Left ventricle myocardium superior (tissue), 1 donor: ENCODE measurements at regions not wholly inside any gene's neighbourhood (a gene's known extent, or its start where the extent isn't known, plus 50 kb on each side); places are given as distances from the start of the nearest gene placed in this dataset.
A peak's percentile ranks its signal among the peaks of the same experiment; 100 is the strongest.

Experiments
- ATAC-seq: fragments of 200-7000 bp; cut with Tn5 transposase; one replicate; pipeline ENCODE4 v1.9.1; 2020; ENCODE audit warnings: mild to moderate bottlenecking, moderate library complexity
- DNase-seq: peaks from one replicate; pipeline ENCODE4 v3.0.0-alpha.2; 2020
- intact Hi-C: fragments of 100-400 bp; cut with micrococcal nuclease; formaldehyde crosslinking; loops from one replicate; pipeline ENCODE4 v1.11.0; 2022
- donor health status: DM: no; HTN: yes; CAD: no; lungs with severe emphysema.

- no peak for ATAC-seq
- no peak for DNase-seq
- intact Hi-C loops = no loop called here
Observed at GRCh38 chr11:131041331-131042040, 125.2 kb upstream of the SNX19 start.

GRCh38 chr11:131042041-131042390, 125.7 kb upstream of the SNX19 start:
- ATAC-seq (no peak), DNase-seq (no peak)
- intact Hi-C loops = no loop called here

- ATAC-seq = no peak
- intact Hi-C loops = no loop called here
- no peak for DNase-seq
Observed at GRCh38 chr11:131043251-131043650, 127.0 kb upstream of the SNX19 start.

GRCh38 chr11:131044851-131045250, 128.6 kb upstream of the SNX19 start:
- DNase-seq (no peak), ATAC-seq (no peak)
- intact Hi-C loops = no loop called here

GRCh38 chr11:131052367-131052766, 136.1 kb upstream of the SNX19 start:
- no peak for DNase-seq
- intact Hi-C loops = no loop called here
- no peak for ATAC-seq

- DNase-seq = no peak
- intact Hi-C loops = no loop called here
- ATAC-seq = no peak
Observed at GRCh38 chr11:131056036-131056435, 139.8 kb upstream of the SNX19 start.

- intact Hi-C loops = loop anchor here (10.0 kb wide), 1 partner anchor 451 kb away; no protein-coding TSS in a partner anchor
- DNase-seq = no peak
- ATAC-seq = no peak
Observed at GRCh38 chr11:131063638-131064037, 147.4 kb upstream of the SNX19 start.

GRCh38 chr11:131064373-131064991, 148.2 kb upstream of the SNX19 start:
- DNase-seq (peak; percentile 56), ATAC-seq (peak; percentile 72)
- intact Hi-C loops = loop anchor here (10.0 kb wide), 1 partner anchor 450 kb away; no protein-coding TSS in a partner anchor

GRCh38 chr11:131065435-131066413, 149.4 kb upstream of the SNX19 start:
- intact Hi-C loops = loop anchor here (10.0 kb wide), 1 partner anchor 449 kb away; no protein-coding TSS in a partner anchor
- DNase-seq (no peak), ATAC-seq (no peak)

GRCh38 chr11:131066551-131066950, 150.3 kb upstream of the SNX19 start:
- intact Hi-C loops = loop anchor here (10.0 kb wide), 1 partner anchor 448 kb away; no protein-coding TSS in a partner anchor
- no peak for DNase-seq
- ATAC-seq = no peak

GRCh38 chr11:131070365-131070764, 154.1 kb upstream of the SNX19 start:
- intact Hi-C loops = no loop called here
- DNase-seq = no peak
- no peak for ATAC-seq

- ATAC-seq = no peak
- intact Hi-C loops = no loop called here
- no peak for DNase-seq
Observed at GRCh38 chr11:131073167-131073566, 156.9 kb upstream of the SNX19 start.

GRCh38 chr11:131074573-131074972, 158.3 kb upstream of the SNX19 start:
- ATAC-seq (no peak), DNase-seq (no peak)
- intact Hi-C loops = no loop called here

GRCh38 chr11:131077340-131077739, 161.1 kb upstream of the SNX19 start:
- intact Hi-C loops = no loop called here
- no peak for ATAC-seq

GRCh38 chr11:131079036-131079435, 162.8 kb upstream of the SNX19 start:
- intact Hi-C loops = no loop called here
- no peak for ATAC-seq

More at GRCh38 chr11:131077340-131077739, 161.1 kb upstream of the SNX19 start:
- DNase-seq = no peak

GRCh38 chr11:131089727-131090245, 173.5 kb upstream of the SNX19 start:
- intact Hi-C loops = no loop called here
- no peak for DNase-seq
- ATAC-seq = no peak

More at GRCh38 chr11:131079036-131079435, 162.8 kb upstream of the SNX19 start:
- DNase-seq = no peak

- ATAC-seq (no peak), DNase-seq (no peak)
- intact Hi-C loops = no loop called here
Observed at GRCh38 chr11:131092469-131092868, 176.2 kb upstream of the SNX19 start.

- intact Hi-C loops = no loop called here
- ATAC-seq (no peak), DNase-seq (no peak)
Observed at GRCh38 chr11:131094827-131095226, 178.5 kb upstream of the SNX19 start.

GRCh38 chr11:131095511-131096185, 179.4 kb upstream of the SNX19 start:
- ATAC-seq (no peak), DNase-seq (no peak)
- intact Hi-C loops = no loop called here
